ENCODE measurements at regions not wholly inside any gene's neighbourhood (a gene's known extent, or its start where the extent isn't known, plus 50 kb on each side); places are given as distances from the start of the nearest gene placed in this dataset.

DNA sequence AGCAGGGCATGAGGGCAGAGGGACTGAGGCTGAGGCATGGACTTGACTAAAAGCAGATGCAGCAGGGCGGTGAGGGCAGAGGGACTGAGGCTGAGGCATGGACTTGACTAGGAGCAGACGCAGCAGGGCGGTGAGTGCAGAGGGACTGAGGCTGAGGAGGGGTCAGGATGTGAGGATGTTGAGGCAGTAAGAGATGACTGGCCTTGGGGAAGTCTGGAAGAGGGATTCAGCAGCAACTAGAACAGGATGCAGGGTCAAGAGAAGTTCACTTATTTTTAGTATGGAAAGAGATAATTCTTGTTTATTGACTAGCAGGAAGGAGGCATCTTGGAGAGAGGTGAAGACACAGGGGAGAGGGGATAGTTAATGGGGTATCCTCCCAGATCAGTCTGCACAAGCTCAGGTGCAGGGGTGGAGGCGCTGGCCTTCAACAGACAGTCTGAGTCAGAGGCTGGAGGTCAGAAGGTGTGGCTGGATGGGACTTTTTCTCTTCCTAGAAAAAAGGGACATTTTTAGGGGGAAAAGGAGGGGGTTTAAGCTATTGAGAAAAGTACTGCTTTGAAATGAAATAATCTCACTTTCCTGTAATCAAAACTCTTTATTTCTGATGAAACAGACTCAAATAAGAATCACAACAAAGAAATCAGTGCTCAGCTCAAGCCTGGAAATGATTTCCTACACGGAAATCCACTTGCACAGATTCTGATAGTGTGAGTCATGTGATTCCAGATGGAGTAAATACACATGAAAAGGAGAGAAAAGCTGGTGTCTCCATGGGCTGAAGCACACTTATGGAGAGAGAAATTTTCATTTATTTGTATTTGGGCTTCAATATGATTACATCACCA lies 130.9 kb downstream of the PALM2AKAP2 start:
- DNase-seq (ENCODE audit: low read depth in 3 of 3, low spot score in 1 of 3) = no peak

DNA sequence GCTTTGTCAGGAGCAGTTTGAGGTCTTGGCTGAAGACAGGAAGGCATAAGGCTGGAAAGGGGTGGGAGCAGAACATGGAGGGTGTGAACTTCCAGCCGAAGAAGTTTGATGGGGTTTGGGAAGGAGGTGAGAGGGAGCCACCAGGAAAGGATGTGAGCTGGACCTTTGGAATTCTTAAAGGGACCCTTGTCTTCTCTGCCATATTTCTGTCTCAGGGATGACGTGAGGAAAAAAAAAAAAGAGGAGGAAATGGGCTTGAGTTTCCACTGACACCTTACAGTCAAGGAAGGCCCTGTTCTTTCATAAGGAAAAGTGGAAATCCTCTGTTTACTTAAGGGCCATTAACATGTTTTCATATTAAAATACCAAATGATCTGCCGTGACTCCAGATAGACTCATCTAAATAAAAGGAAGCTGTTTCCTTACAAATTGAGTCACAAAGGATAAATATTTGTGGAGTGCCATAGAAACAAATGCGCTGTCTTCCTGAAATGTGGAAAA lies 132.1 kb downstream of the PALM2AKAP2 start:
- DNase-seq (ENCODE audit: low read depth in 3 of 3, low spot score in 1 of 3) = no peak

DNA sequence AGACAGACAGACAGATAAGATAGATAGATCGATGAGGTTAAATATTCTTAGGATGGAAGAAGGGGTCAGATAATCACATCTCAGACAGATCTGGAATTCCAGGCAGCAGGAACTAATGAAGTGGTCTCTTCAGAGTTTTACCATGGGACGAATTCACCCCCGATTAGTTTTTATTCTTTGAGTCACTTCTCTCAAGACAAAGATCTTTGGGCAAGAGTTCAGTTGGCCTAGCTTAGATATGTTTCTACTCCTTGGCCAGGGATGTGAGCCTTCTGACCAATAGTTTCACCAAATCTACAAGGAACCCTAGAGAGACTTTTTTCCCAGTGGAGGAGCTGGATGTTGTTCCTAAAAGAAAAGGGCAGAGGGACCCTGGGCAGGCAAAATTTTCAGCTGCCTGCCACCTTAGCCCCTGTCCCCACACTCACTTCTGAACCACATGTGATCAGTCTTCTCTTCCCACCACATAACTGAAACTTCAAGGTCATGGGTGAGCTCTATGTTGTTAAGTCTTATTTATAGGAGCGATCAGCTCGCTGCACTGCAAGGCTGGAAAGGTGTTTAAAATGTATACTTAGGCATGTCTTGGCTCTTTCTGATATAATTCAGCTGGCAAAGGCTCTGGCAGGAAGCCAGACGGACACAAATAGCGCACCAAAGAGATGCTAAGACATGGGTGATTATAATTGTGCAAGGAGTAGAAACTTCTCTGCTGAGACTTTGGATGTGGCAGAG lies 132.9 kb downstream of the PALM2AKAP2 start:
- no peak for DNase-seq (ENCODE audit: low read depth in 3 of 3, low spot score in 1 of 3)

DNA sequence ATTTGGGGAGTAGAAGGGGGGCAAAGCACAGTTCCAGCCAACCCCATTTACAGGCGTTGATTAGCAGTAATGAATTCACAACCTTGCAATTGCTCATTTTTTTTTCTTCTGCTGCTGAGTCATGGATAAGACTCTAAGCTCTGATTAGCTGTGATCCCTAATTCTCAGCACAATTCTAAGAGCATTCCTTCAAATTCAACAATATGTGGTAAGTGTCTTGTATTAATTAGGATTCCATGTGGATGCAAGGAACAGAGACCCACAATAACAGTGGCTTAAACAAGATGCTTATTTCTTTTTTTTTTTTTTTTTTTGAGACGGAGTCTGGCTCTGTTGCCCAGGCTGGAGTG lies 133.4 kb downstream of the PALM2AKAP2 start:
- no peak for DNase-seq (ENCODE audit: low read depth in 3 of 3, low spot score in 1 of 3)

DNA sequence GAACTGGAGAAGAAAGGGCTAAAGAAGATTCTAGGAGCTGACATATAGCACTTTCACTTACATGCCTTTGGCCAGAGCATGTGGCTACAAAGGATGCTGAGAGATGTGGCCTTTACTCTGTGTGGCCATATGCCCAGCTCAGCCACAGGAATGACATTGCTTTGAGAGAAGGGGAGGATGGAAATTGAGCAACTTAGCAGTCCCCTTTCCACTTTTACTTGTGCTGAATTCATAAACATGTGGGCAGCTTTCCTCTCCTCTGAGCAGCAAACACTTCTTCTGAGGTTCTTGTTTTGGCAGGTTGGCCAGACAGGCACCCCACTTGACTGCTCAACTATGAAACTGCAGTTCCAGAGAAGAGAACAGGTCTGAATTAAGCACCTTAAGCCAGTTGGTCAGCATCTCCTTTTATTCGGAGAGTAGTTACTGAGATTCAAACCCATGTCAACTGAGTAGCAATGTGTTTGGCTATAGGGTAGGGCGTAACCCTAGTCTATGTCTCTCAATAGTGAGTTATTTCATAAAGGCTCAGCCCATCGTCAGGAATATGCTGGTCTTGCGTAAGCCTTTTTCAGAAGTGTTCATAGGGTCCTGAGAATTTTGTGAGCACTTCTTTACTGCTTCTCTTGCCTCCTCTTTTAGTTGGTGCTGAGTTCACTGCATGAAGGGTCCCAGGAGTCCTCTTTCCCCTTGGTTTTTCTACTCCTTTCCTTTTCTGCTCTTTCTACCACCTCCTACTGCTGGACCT lies 134.5 kb downstream of the PALM2AKAP2 start:
- no peak for DNase-seq (ENCODE audit: low read depth in 3 of 3, low spot score in 1 of 3)

DNA sequence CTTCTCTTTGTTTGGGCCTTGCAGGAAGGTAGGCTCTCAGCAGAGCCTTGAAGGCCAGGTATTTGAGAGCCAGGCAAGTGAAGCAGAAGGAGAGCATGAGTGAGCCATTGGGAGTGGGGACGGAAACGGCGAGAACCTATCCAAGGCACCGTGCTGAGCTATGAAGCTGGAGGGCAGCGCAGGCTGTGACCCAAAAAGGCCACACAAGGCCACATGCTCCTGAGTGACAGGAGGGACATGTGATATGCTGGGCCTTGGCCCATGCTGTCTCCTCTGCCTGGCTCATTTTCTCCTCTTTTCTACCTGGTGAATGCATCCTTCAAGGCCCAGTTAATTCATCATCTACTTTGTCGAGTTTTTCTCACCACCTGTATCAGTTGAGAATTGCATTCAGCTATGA lies 136.3 kb downstream of the PALM2AKAP2 start:
- no peak for DNase-seq (ENCODE audit: low read depth in 3 of 3, low spot score in 1 of 3)

DNA sequence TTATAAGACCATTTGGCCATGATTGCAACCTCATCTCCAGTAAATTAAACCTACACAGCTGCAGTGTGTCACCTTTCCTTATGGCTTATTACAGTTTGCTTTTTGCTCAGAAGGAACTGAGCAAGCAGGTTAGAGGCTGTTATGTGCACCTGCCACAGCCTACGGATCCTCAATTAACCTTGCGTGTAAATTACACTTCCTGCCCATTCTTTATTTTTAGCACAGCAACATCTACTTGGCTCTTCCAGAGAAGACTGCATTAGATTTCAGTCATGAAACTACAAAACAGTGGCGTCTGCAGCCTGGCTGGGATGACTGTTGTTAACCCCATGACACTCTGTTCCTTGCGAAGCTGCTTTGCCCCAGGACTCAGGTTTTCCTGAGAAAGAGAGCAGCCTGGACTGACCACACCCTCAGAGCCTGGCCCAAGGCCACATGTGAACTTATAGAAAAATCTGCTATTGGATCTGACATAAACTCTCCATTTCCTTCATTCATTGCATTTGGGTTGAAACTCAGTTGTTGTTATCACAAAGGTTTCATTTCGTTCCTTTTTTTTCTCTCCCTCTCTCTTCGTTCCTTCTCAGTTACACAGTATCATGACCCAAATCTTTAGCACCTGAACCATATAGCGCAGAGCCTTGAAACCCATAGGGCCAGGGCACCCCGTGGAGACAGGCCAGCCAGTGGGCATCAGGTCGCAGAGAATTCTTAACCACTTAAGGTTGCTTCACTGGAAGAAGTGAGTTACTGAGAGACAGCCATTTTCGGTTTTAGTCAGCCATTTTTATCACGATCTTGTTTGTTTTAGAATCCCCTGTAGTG lies 138.6 kb downstream of the PALM2AKAP2 start:
- no peak for DNase-seq (ENCODE audit: low read depth in 3 of 3, low spot score in 1 of 3)

DNA sequence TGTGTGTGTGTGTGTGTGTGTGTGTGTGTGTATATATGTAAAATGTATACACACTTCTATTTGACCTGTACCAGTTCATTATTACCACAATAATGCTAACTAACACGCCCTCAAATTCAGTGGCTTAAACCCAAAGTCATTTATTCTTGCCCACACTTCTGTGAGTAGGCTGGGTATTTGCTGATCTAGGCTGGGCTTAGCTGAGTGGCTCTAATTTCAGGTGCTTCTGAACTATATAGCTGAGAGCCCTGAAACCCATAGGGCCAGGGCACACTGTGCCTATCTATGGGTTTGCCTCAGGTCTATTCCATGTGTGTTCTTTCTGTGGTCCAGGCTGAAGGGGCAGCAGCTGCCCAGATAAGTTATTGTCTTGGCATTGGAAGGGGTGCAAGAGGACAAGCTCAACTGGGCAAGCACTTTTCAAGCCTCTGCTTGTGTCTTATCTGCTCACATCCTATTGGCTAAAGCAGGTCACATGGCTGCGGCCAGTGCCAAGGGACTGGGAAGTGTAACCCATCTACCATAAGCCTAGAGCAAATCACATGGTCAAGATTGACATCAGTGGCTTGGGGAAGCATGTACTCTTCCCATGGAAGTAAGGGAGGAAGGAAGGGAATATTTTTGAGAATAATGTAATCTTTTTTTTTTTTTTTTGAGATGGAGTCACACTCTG lies 139.9 kb downstream of the PALM2AKAP2 start:
- no peak for DNase-seq (ENCODE audit: low read depth in 3 of 3, low spot score in 1 of 3)

DNA sequence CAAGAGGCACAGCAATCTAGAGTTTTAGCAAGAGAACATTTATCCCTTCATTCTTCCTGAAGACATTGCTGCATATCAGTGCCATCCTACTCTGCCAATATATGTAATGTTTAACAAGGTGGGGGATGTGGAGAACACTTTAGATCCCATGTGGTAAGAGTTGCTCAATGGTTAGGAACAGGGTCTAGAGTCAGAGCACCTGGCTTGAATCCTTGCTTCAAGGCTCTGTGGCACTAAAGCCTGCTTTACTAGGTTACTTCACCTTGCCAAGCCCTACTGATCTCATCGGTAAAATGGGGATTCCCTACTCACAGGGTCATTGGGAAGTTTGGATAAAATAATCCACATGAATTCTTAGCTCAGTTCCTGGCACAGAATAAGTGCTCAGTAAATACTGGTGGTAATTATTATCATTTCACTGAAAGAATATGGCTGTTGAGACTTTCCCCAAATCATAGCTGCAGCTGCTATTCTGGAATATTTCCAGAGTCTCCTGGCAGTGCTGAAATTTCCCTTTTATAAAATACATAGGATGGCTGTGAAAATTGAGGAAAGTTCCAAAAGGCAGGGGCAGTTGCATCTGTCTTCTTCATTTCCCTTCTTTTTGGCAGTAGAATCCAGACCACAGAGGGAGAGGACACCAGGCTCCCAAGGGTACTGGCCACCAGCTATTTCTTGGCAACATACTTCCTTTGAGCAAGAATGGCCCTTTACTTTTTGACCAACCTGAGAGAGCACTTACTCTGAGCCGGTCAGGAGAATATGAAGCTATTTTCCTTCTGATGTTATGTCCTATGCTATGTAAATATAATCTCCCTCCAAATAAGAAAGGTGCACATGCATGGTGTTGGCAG lies 142.8 kb downstream of the PALM2AKAP2 start:
- no peak for DNase-seq (ENCODE audit: low read depth in 3 of 3, low spot score in 1 of 3)

DNA sequence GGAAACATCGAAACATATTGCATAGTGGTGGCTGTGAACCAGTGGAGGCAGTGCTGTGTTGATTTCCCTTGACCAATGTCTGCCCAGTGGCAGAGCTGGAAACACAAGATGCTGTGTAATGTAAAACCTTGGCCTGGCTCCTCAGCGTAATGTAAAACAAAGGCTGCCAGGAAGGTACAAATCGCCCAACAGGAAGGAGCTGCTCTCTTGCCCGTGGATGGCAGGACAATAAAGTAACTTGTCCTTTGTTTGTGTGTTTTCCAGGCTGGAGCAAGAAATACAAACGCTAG lies 143.4 kb downstream of the PALM2AKAP2 start:
- DNase-seq (ENCODE audit: low read depth in 3 of 3, low spot score in 1 of 3) = no peak

DNA sequence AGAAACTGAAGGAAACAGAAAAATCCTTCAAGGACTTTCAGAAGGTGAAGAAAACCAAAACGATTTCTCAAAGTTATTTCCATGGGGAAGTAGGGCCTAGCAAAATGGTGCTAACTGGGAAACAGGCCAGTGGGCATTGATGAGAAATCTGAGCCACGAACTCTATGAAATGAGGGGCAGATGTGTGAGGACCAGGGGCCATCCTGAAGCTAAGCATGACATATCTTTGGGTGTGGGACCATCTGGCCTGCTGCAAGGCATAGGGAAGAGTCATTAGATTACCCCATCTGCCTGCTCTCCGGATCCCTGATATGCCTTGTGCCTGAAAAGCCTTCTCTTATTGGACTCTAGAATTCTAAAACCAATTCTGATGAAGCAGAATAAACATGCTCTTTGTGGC lies 143.8 kb downstream of the PALM2AKAP2 start:
- DNase-seq (ENCODE audit: low read depth in 3 of 3, low spot score in 1 of 3) = no peak

DNA sequence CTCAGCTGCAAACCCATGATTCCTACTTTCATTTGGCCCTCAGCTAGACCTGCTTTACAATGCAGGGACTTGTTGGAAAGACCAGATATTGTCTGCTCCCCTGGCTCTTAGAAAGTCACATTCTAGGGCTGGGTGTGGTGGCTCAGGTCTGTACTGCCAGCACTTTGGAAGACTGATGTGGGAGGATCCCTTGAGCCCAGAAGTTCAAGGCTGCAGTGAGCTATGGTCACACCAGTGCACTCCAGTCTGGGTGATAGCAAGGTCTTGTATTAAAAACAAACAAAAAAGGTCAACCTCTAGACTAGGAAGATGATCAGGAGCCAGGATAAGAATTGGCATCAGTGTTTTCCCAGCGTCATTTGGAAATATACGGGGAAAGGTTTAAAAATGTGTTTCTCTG lies 145.8 kb downstream of the PALM2AKAP2 start:
- no peak for DNase-seq (ENCODE audit: low read depth in 3 of 3, low spot score in 1 of 3)

DNA sequence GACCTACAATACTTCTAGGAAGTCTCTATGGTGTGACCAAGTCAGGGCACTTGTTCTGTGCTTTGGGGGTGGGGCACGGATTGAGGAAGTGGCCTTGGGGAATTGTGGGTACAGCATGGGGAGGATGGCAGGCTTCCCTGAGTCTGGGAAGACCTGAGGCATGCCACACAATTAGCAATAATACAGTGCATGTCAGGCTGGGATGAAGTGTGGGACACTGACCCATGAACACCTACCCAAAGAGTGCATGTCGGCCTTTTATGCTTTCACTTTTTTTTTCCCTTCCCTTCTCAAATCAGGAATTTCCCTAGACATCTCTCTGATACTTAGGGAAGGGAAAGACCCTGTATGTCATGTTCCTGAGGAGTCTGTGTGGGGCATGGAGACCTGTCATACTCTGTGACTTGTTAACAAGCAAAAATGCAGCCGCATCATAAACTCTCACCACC lies 146.4 kb downstream of the PALM2AKAP2 start:
- no peak for DNase-seq (ENCODE audit: low read depth in 3 of 3, low spot score in 1 of 3)

DNA sequence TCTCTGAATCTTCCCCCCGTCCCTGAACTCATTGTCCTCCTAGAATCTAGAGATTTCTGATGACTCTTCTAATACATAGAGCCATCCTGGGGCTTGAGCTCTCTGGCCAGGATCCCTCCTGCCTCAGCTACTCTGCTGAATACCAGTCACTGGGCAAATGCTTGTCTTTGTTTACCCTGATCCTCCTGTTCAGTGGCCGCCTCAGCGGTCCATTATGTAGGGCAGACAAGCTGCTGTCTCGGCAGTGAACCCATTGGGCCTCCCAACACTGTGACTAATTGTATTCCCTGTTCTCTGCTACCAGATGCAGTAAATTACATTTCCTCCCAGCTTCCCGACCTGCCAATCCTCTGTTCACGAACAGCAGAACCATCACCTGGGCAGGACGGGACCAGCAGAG lies 151.6 kb downstream of the PALM2AKAP2 start:
- no peak for DNase-seq (ENCODE audit: low read depth in 3 of 3, low spot score in 1 of 3)

DNA sequence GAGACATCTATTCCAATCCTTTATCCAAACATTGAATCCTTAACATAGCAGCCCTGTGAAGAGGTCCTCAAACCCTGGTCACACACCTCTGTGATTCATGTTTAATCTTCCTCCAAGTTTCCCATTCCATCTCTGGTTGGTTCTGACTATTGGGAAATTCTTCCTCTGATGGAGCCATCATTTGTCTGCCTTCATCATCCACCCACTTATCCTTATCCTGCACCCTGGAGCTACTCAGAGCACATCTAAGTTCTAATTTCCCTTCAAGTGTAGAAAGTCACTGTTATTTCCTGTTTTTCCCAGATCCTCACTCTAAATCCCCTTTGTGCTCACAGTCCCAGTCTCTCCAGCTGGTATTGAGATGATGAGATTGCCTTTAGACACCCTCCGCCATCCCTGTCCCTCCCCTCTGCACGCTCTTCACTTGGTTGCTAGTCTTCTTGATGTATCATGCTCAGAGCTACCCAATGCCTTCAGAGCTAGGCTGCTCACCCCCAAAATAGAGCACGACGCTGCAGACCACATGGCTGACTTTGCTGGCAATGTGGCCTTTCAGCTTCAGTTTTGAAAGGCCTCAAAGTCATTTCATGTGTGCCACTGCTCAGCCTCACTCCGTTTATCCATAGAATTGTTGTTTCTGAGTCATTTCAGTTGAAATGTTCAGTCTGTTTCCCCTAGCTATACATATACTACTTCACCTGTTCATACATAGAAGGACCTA lies 154.3 kb downstream of the PALM2AKAP2 start:
- DNase-seq (ENCODE audit: low read depth in 3 of 3, low spot score in 1 of 3) = no peak

DNA sequence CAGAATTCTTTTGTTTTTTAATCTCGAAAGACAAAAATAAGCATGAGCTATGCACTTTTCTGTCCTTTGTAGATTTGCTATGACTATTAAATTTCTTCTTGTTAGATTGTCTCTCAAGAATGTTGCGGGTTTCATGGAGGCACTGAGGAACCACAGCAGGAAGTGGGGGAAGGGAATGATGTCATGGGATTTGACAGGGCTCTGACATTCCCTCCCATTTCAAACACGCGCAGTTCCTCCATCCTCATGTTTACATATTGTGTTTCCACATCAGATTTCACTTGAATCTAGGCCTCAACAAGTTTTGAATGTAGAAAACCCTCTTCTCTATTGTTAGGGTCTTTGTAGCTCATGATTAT lies 154.8 kb downstream of the PALM2AKAP2 start:
- DNase-seq (ENCODE audit: low read depth in 3 of 3, low spot score in 1 of 3) = no peak

DNA sequence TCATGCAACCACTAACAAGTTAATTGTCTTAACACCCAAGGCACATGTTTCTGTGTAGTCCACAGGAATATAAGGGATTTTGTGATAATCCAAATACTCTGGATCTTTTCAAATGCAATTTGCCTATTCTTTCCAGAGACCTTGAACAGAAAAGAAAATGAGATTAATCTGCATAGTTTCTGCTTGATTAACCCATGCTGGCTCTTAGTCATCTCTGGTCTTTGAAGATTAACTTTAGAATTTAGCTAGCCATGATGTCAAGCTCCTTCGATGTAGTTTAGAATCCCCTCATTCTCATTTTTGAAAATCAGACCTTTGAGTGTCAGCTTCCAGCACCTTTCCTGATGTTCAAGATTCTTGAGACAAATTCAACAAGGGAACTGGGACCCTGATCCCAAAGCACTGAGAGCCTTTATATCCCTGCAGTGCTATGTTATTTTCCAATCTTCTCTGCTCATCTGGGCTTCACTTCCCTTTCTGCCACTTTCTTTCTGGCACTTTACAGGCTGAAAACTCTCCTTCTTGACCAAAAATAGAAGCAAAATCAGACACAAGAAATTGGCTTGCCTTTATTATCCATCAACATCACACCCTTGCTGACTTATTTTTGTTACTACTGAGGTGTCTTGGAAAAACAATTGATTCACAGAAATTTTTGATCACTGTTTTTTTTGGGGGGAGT lies 155.5 kb downstream of the PALM2AKAP2 start:
- no peak for DNase-seq (ENCODE audit: low read depth in 3 of 3, low spot score in 1 of 3)

DNA sequence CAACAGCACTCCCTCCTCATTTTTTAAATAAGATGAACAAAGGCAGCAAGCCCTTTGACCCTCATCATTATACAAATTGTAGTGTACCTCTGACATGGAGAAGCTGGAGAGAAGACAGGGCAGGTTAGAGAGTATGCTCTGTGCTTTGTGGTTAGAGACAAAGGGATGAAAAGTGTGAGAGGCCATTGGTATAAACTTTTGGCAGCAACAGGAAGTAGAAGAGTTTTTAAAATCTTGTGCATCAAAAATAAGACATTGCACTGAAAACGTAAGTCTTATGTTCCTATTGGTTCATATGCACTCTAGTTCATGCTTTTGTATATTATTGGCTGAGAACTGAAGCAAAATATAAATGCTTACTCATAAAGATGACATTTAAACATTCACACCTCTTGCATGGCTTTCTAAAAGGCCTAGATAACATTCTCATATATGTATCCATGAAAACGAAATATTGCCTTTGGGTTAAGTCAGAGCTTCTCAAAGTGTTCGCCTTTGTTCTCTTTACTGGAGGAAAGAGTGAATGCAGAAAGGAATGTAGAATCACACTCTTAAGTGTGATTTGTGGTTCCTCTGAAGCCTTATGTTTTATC lies 158.0 kb downstream of the PALM2AKAP2 start:
- DNase-seq (ENCODE audit: low read depth in 3 of 3, low spot score in 1 of 3) = no peak

All from stimulated activated CD4-positive, alpha-beta T cell treated with anti-CD3 and anti-CD28 coated beads, TNF-alpha, amount 100 ng/mL, for 1 hour (primary cell).